DMS114 treated with DMSO at 0.1 percent for 48 hours (cell line): ENCODE measurements at regions not wholly inside any gene's neighbourhood (a gene's known extent, or its start where the extent isn't known, plus 50 kb on each side); places are given as distances from the start of the nearest gene placed in this dataset.

ENCODE experiments used
- DNase-seq: peaks from one replicate; lab custom pipeline; 2025; ENCODE audit not compliant: unreplicated experiment; lab: John Stamatoyannopoulos, UW

DNA sequence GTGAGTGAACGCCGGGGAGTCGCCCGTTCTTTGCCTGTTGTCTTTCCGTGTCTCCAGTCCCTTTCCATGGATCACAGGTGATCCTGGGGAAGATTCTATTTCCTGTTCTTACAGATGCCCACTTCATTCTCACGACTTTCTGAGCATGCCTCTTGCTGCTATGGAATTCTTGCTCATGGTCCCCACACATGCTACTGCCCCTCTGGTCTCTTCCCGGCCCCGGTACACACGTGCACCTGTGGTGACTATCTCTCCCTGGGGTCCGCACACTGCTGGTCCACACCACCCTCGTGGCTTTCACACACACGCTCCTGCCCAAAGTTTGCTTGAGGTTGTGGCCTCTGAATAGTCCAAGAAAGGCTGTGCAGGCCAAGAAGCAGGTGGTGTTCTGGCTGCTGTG is 67.9 kb upstream of the ALKAL2 start:
- no peak for DNase-seq

DNA sequence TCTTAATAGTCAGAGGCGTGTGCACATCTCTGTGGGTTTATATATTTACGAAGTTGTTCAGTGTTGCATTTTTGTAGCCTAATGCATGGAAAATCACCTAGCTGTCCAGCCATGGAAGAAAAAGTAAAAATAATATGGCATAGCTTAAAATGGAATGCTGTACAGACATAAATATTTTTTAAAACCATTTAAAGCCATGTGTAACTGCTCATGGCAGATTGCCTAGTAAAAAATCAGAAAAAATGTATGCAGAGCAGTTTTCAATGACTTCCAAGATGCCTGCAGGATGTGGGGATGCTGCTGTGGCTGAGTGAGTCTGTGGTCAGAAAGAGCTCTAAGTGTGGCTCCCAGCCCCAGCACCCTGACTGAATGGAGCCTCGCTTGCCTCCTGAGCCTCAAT is 64.8 kb upstream of the ALKAL2 start:
- DNase-seq, result no peak

DNA sequence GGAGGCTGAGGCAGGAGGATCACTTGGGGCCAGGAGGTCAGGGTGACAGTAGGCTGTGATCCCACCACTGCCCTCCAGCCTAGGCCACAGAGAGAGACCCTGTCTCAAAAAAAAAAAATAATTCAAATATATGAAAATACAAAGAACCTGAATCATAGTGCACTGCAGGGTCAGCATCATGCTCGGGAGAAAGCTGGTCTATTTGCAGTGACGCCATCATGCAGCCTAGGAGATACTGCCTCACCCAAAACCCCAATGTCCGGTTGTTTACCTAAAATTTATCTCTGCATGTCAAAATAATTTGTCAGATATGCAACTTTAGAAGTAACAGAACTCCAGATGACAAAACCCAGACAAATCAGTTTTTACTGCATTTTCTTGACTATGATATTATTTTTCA is 61.5 kb upstream of the ALKAL2 start:
- no peak for DNase-seq

DNA sequence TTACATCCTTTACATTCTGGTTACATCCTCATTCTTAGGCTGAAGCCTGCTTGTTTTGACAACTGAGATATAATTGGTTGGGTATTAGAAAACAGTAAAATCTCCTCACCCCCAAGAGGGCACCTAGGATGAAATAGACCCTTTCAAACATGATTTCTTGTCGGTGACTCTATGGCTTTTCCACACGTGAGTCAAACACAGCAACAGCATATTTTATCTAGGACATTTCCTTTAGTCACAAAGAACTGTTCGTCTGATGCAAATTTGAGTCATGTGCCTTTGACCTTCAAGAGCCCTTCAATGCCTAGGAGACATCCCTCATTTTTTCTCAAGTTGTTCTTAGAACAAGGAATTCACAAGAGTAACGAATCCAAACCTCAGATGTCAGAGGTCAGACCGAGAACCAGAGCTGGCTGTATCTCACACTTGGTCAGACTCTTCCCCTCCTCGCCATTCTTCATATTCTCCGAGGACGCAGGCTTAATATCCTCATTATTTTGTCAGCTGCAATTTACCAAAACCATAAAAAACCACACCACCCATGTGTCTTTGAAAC is 60.5 kb upstream of the ALKAL2 start:
- DNase-seq, result no peak

DNA sequence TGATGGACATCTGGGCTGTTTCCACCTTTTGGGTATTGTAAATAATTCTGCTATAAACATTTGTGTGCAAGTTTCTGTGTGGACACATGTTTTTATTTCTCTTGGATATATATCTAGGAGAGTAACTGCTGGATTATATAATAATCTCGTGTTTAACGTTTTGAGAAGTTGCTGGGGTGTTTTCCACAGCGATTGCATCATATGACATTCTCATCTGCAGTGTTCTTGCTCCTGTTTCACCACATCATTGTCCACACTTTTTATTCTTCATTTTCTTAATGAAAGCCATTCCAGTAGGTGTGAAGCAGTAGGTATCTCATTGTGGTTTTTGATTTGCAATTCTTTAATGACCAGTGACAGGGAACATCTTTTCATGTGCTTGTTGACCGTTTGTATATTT is 56.9 kb upstream of the ALKAL2 start:
- no peak for DNase-seq

DNA sequence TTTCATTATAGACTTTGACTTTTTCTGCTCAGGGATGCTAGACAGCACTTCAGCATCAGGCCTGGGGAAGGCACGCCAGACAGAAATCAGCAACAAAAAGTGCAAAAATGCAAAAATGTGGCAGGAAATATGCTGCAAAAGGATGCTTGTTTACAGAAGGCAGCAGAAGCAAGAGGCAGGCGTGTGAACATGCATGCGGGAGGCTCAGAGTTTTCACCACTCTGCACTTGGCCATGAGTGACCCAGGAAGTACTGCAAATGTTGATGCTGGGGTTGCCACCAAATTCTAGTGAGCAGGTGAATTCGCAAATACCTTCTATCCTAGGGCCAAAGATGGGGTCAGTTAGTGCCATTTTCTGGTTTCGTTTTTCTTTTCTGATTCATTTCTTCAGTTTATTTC is 55.5 kb upstream of the ALKAL2 start:
- no peak for DNase-seq

DNA sequence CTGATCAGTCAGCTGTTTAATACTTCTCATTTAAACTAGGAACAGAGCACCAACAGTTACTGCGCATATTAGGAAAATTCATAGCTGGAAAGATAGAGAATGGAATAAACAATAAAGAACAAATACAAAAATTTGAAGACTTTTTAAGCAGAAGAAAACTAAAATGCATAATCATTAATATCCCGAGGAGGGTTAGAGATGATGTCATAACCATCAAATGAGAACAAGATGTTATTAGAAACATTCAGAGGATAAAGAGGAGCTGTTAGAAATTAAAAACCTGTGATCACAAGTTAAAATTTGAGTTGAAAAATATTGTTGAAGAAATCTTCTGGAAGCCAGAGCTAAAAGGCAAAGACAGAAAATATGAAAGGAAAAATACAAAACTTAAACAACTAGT is 54.0 kb upstream of the ALKAL2 start:
- no peak for DNase-seq

DNA sequence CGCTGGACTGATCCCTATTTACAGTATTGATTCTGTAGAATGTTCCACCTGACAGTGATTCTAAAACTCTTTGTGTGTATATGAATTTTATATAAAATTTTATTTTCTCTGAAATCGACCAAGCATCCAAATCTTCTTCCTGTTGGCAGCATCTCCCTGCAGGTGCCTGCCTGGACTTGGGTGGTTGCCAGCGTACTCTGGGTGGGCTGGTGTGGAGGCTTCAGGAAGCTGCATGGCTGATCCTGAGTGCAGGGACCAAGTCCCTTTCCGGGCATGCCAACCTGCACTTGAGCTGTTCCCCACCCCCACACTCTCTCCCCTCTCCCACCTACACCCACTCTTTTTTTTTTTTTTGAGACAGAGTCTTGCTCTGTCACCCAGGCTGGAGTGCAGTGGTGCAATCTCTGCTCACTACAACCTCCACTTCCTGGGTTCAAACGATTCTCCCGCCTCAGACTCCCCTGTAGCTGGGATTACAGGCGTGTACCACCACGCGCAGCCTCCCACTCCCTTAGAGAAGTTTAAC is 53.2 kb upstream of the ALKAL2 start:
- no peak for DNase-seq
